Hepatocyte (in vitro differentiated cells): ENCODE measurements at regions not wholly inside any gene's neighbourhood (a gene's known extent, or its start where the extent isn't known, plus 50 kb on each side); places are given as distances from the start of the nearest gene placed in this dataset.

Experiments used
- DNase-seq: peaks from one replicate; pipeline ENCODE4 v3.0.0-alpha.2; 2016; ENCODE audit warnings: low spot score
- H2AFZ ChIP-seq: fragments of 200-600 bp; sonication (generic); 2 replicates; pipeline ENCODE4 v1.6.0; 2016; ENCODE audit warnings: antibody characterized with exemption, mild to moderate bottlenecking
- H3K27ac ChIP-seq: fragments of 200-600 bp; sonication (generic); 2 replicates; pipeline ENCODE4 v1.5.1; 2016; ENCODE audit warnings: mild to moderate bottlenecking
- H3K27me3 ChIP-seq: fragments of 200-600 bp; sonication (generic); 2 replicates; pipeline ENCODE4 v1.6.1; 2016
- H3K36me3 ChIP-seq: fragments of 200-600 bp; sonication (generic); replicated peaks from 2 replicates; pipeline ENCODE4 v1.5.1; 2016; ENCODE audit warnings: low read depth; ENCODE audit not compliant: insufficient read depth
- H3K4me1 ChIP-seq: fragments of 200-600 bp; sonication (generic); 2 replicates; pipeline ENCODE4 v1.5.1; 2016; ENCODE audit warnings: mild to moderate bottlenecking, moderate library complexity; ENCODE audit not compliant: insufficient read depth
- H3K4me2 ChIP-seq: fragments of 200-600 bp; sonication (generic); 2 replicates; pipeline ENCODE4 v1.6.0; 2016
- H3K4me3 ChIP-seq: fragments of 200-600 bp; sonication (generic); 2 replicates; pipeline ENCODE4 v1.5.1; 2016; ENCODE audit warnings: mild to moderate bottlenecking
- H3K79me2 ChIP-seq: fragments of 200-600 bp; sonication (generic); 2 replicates; pipeline ENCODE4 v1.6.0; 2017; ENCODE audit warnings: mild to moderate bottlenecking
- H3K9me2 ChIP-seq: fragments of 200-600 bp; sonication (generic); replicated peaks from 2 replicates; pipeline ENCODE4 v1.6.0; 2017; ENCODE audit warnings: mild to moderate bottlenecking; ENCODE audit not compliant: insufficient read depth
- H3K9me3 ChIP-seq: fragments of 200-600 bp; sonication (generic); 2 replicates; pipeline ENCODE4 v1.5.1; 2016; ENCODE audit warnings: low read depth, mild to moderate bottlenecking
- H4K20me1 ChIP-seq: fragments of 200-600 bp; sonication (generic); 2 replicates; pipeline ENCODE4 v1.6.0; 2016; ENCODE audit warnings: mild to moderate bottlenecking; ENCODE audit not compliant: insufficient read depth, poor library complexity, severe bottlenecking
- EZH2 ChIP-seq: fragments of 200-600 bp; sonication (generic); IDR thresholded peaks from 2 replicates; pipeline ENCODE4 v1.6.1; 2016; ENCODE audit warnings: antibody characterized with exemption, mild to moderate bottlenecking, borderline replicate concordance
- EZH2phosphoT487 ChIP-seq: fragments of 200-600 bp; sonication (generic); IDR thresholded peaks from one replicate; pipeline ENCODE4 v1.6.1; 2018; ENCODE audit warnings: antibody characterized with exemption, mild to moderate bottlenecking, low read depth, moderate library complexity; ENCODE audit not compliant: unreplicated experiment, severe bottlenecking
- WGBS: methylation state at CpG from one replicate; pipeline ENCODE4 v1.1.6; 2016; ENCODE audit warnings: low lambda C conversion rate; ENCODE audit errors: missing lambda C conversion rate; 5-methylcytosine and 5-hydroxymethylcytosine counted together
- TF ChIP-seq, protein P1 (sequence below): fragments of 200-600 bp; sonication (generic); IDR thresholded peaks from 2 replicates; pipeline ENCODE4 v1.5.1; 2016; ENCODE audit warnings: antibody characterized with exemption, mild to moderate bottlenecking; ENCODE audit not compliant: poor library complexity

DNA sequence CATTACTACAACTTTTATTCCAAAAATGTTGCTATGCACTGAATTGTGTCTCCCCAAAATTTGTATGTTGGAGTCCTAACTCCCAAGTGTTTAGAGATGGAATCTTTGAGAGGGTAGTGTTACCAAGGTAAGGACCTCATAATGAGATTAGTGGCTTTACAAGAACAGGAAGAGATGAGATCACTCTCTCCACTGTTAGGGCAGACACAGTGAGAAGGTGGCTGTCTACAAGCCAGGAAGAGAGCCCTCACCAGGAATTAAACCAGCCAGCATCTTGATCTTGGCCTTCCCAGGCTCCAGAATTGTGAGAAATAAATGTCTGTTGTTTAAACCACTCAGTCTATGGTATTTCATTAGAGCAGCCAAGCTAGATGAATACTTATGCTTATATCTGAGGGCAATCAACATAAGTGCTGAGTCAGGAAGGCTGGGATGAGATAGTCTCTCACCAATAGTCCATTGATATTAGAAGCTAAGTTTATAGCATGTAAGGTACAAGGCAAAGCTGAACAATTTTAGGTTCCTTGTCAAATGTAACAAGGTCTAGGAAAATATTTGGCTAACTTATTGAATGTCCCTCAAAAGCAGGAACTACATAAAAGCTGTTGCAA is 317.6 kb upstream of the REG3G start:
- Histone ChIP-seq H3K27ac (no peak overlapping the region), H3K36me3 (no peaks in the 10 kb centered on the region), H2AFZ (no peak overlapping the region), H3K27me3 (no peaks in the 10 kb centered on the region), H3K4me1 (no peaks in the 10 kb centered on the region), H3K79me2 (no peaks in the 10 kb centered on the region), H3K4me2 (no peak overlapping the region), H4K20me1 (no peaks in the 10 kb centered on the region), H3K9me3 (no peaks in the 10 kb centered on the region), H3K9me2 (no peaks in the 10 kb centered on the region), H3K4me3 (no peak overlapping the region)
- DNase-seq: no peak
- TF ChIP-seq EZH2phosphoT487 (no peak), EZH2 (no peak)
- TF ChIP-seq, protein P1, sequence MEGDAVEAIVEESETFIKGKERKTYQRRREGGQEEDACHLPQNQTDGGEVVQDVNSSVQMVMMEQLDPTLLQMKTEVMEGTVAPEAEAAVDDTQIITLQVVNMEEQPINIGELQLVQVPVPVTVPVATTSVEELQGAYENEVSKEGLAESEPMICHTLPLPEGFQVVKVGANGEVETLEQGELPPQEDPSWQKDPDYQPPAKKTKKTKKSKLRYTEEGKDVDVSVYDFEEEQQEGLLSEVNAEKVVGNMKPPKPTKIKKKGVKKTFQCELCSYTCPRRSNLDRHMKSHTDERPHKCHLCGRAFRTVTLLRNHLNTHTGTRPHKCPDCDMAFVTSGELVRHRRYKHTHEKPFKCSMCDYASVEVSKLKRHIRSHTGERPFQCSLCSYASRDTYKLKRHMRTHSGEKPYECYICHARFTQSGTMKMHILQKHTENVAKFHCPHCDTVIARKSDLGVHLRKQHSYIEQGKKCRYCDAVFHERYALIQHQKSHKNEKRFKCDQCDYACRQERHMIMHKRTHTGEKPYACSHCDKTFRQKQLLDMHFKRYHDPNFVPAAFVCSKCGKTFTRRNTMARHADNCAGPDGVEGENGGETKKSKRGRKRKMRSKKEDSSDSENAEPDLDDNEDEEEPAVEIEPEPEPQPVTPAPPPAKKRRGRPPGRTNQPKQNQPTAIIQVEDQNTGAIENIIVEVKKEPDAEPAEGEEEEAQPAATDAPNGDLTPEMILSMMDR: no peak

DNA sequence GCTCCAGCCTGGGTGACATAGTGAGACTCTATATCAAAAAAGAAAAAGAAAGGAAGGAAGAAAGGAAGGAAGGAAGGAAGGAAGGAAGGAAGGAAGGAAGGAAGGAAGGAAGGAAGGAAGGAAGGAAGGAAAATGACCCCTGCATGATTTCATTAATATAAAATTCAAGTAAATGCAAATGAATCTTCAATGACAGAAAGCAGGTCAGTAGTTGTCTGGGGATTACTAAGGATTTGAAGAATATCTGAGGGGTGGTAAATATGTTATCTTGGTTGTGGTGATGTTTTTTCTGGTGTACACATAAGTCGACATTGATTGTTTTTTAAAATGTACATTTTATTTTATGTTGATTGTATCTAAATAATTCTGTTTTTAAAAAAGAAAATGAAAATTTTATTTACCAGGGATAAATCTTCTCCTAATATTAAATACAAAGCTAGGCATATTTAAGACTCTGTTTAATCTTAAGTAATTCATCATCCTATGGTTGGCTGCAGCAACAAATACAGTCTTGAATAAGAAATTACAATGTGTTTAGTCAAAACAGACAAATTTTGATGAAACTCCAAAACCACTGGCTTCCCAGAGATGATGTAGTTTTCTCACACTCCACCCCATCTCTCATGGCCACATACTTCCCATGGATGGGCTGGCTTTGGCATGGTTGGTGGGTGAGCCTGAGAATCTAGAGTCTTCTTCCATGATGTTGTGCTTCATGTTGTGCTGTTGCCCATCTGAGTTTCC is 314.7 kb upstream of the REG3G start:
- H3K79me2 ChIP-seq: no peaks in the 10 kb centered on the region
- WGBS: 89% methylated on average over 1 of the region's 1 CpG
- no peak overlapping the region for H3K27ac ChIP-seq
- no peaks in the 10 kb centered on the region for H3K9me3 ChIP-seq
- TF ChIP-seq, protein P1: no peak
- TF ChIP-seq EZH2phosphoT487 (no peak), EZH2 (no peak)
- no peaks in the 10 kb centered on the region for H3K36me3 ChIP-seq
- no peak overlapping the region for H3K4me3 ChIP-seq
- H3K9me2 ChIP-seq: no peaks in the 10 kb centered on the region
- no peaks in the 10 kb centered on the region for H3K27me3 ChIP-seq
- no peaks in the 10 kb centered on the region for H3K4me1 ChIP-seq
- no peak overlapping the region for H3K4me2 ChIP-seq
- DNase-seq: no peak
- no peak overlapping the region for H2AFZ ChIP-seq
- no peaks in the 10 kb centered on the region for H4K20me1 ChIP-seq

DNA sequence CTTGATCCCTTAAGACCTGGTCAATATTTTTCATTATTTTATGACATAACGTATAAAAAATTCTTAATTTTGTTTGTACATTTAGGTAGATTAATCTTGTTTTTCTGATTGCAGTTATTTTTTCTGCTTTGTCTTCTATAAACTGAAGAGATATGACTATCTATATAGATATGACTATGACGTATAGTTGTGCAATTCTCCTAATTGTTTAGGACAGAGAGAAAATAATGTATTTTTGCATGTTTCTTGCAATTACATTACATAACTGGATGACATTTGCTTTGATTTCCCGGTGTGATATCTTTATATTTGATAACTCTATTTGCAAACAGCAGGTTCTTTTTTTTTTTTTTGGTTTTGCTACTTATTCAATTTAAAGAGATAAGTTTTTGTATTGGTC is 310.2 kb upstream of the REG3G start:
- TF ChIP-seq, protein P1: no peak
- no peak for TF ChIP-seq EZH2
- no peaks in the 10 kb centered on the region for H3K27me3 ChIP-seq

More for the DNA sequence above, 310.2 kb upstream of the REG3G start:
- H3K4me3 ChIP-seq: no peak overlapping the region
- no peak overlapping the region for H3K27ac ChIP-seq
- no peak overlapping the region for H2AFZ ChIP-seq
- H3K9me3 ChIP-seq: no peaks in the 10 kb centered on the region
- H3K4me2 ChIP-seq: no peak overlapping the region
- WGBS: 86% methylated on average over 3 of the region's 3 CpGs
- H4K20me1 ChIP-seq: no peaks in the 10 kb centered on the region
- no peaks in the 10 kb centered on the region for H3K79me2 ChIP-seq
- no peaks in the 10 kb centered on the region for H3K9me2 ChIP-seq
- no peak for DNase-seq
- no peaks in the 10 kb centered on the region for H3K36me3 ChIP-seq
- H3K4me1 ChIP-seq: no peaks in the 10 kb centered on the region
